GM10266 (cell line): ENCODE measurements at regions not wholly inside any gene's neighbourhood (a gene's known extent, or its start where the extent isn't known, plus 50 kb on each side); places are given as distances from the start of the nearest gene placed in this dataset.
A peak's percentile ranks its signal among the peaks of the same experiment; 100 is the strongest.

Experiments used
- DNase-seq: peaks from one replicate; pipeline ENCODE4 v3.0.0; 2012; ENCODE audit errors: extremely low spot score
- CTCF ChIP-seq: IDR thresholded peaks from 2 replicates; pipeline ENCODE4 v1.5.1; 2012; ENCODE audit warnings: mild to moderate bottlenecking, low read depth; ENCODE audit not compliant: control insufficient read depth, insufficient read depth; ENCODE audit errors: missing control alignments

GRCh38 chr9:73073337-73074175 is 78.1 kb upstream of the ANXA1 start:
- no peak for DNase-seq
- TF ChIP-seq CTCF = no peak

DNA sequence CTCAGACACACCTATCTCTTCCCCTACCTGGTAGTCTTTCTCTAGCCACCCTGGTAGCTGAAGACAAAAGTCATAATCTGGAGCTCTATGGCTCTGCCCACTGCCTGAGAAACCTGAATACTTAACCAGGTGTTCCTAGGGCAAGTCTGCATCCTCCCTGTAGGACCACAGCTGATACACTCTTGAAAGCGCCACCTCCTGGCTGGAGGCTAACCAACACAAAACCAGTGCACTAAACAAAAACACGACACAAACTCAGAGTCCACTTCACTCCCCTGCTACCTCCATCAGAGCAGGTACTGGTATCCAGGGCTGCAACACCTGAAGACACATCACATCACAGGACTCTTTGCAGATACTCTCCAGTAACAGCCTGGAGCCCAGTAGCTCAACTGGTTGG is 84.6 kb upstream of the ANXA1 start:
- DNase-seq = no peak
- TF ChIP-seq CTCF = peak; percentile 10

DNA sequence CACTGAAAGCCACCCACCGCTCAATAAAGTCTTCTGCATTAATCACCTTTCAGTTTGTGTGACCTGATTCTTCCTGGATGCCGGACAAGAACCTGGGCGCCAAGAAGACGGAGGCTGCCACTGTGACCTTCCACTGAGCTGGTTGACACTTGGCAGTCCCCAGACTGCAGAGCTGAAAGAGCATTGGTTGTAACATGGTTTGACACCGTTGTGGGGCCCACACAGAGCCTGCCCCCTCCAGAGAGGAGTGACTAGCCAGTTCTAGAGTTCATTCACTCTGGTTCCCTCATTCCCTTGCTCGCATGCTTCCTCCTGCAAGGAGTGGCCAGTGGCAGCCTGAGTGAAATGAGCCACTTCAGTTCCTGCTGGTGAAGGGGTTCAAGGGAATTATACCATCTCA is 86.2 kb upstream of the ANXA1 start:
- no peak for DNase-seq
- no peak for TF ChIP-seq CTCF

- TF ChIP-seq CTCF = no peak
- DNase-seq = no peak
Measured at GRCh38 chr9:73064315-73064714, 87.3 kb upstream of the ANXA1 start.

GRCh38 chr9:73061146-73061545 is 90.5 kb upstream of the ANXA1 start:
- DNase-seq = no peak
- no peak for TF ChIP-seq CTCF

DNA sequence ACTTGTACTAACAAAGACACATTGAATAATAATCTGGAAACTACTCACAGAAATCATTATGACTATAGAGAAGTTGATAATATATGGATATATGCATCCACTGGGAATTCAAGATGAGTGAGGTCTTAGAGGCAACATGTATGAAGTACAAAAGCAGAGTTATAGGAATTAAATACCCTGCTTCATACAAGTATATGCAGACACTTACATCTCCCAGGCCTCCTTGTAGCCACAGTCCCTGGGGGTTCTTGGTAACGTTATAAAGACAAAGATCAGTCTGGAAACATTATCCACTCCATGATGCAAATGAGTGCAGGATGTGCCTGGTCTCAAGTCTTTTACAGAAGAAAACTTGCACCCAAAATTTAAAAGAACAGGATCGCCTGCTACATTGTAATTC is 92.4 kb upstream of the ANXA1 start:
- no peak for DNase-seq
- TF ChIP-seq CTCF = no peak

- DNase-seq = no peak
- no peak for TF ChIP-seq CTCF
Measured at GRCh38 chr9:73056245-73056644, 95.4 kb upstream of the ANXA1 start.
